Pancreas (tissue), 10 donors: ENCODE measurements at regions not wholly inside any gene's neighbourhood (a gene's known extent, or its start where the extent isn't known, plus 50 kb on each side); places are given as distances from the start of the nearest gene placed in this dataset.

ENCODE experiments used
- ATAC-seq, 4 donors: fragments of 200-7000 bp; cut with Tn5 transposase; one replicate each; pipeline versions ENCODE4 v1.8.0 to v1.9.1; 2020; ENCODE audit warnings: mild to moderate bottlenecking in 4 of 4, moderate library complexity in 4 of 4
- DNase-seq, 6 donors: peaks; one replicate each; pipeline ENCODE4 v3.0.0-alpha.2; 2020
- FAIRE-seq: peaks from 2 replicates; lab custom pipeline; 2012; peaks lifted over from hg19 to GRCh38; lab: Jason Lieb, UNC
- H3K27ac ChIP-seq, 4 donors: fragments of 200-600 bp; sonication (generic); 1 replicate in 3 of 4; 2 replicates in 1 of 4; pipeline versions ENCODE4 v1.5.0 to v1.8.0; 2020
- H3K27me3 ChIP-seq, 4 donors: fragments of 200-600 bp; one replicate each; pipeline ENCODE4 v1.8.0; 2021
- H3K36me3 ChIP-seq, 3 donors: fragments of 200-600 bp; sonication (generic) in 1 of 3; one replicate each; pipeline versions ENCODE4 v1.5.0 to v1.8.0; 2020 to 2021
- H3K4me1 ChIP-seq, 3 donors: fragments of 200-600 bp; one replicate each; pipeline ENCODE4 v1.8.0; 2021
- H3K4me3 ChIP-seq, 4 donors: fragments of 200-600 bp; sonication (generic) in 2 of 4; one replicate each; pipeline versions ENCODE4 v1.5.0 to v1.8.0; 2020 to 2021
- H3K9me3 ChIP-seq, 4 donors: fragments of 200-600 bp; one replicate each; pipeline ENCODE4 v1.8.0; 2021
- WGBS, 2 donors: extraction: QIAGEN DNeasy Blood & Tissue Kit; methylation state at CpG; one replicate each; pipeline ENCODE4 v1.1.7; 2013; 5-methylcytosine and 5-hydroxymethylcytosine counted together
- intact Hi-C, 3 donors: fragments of 100-400 bp; cut with DNase I; formaldehyde crosslinking; loops; one replicate each; pipeline versions ENCODE4 v1.11.1 to v1.14.2; 2022
- TF ChIP-seq, protein P1 (sequence below), 4 donors: fragments of 200-600 bp; sonication (generic) in 3 of 4; IDR thresholded peaks; one replicate each; pipeline versions ENCODE4 v1.5.0 to v1.8.0; 2021; ENCODE audit warnings: antibody characterized with exemption in 4 of 4
- donor health status: healthy with polysubstance abuse.
- donor health status: DM: no; HTN: no; CAD: no; lungs with moderate emphysema.
- donor health status: DM: no; HTN: no; CAD: no.
- donor health status: control.
- donor health status: control.
- donor health status: Bipolar disorder and iron deficiency.
- donor health status: DM: yes; HTN: yes; CAD: no.
- donor health status: DM: no; HTN: no; CAD: no.
- donor health status: DM: no; HTN: no; CAD: no.
- donor health status: DM: yes; HTN: yes; CAD: no.

DNA sequence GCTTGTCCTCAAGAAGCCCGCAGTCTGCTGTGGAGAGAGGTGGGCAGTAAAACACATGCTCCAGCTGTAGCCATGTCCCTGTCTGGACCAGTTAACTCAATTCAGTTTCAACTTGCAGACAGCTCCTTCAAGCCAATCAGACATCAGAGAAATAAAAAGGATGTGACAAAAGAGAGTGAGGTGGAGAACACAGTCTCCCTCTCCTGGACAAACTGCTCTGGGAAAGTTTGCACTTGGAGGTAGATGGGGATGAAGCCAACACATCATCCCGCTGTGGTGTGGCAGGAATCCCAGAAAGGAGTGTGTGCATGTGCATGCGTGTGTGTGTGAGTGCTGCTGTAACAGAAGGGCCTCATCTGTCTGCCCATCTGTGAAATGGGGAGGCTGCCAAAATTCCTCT lies 358.6 kb upstream of the ASIC2 start:
- DNase-seq (no peak), ATAC-seq (no peak), FAIRE-seq (no peak)
- H3K9me3 ChIP-seq, result no peaks in the 10 kb centered on the region
- H3K27me3 ChIP-seq, result peaks cover 0 to 13% (median 0%) of the 10 kb centered on the region in 4 donors
- no peaks in the 10 kb centered on the region for H3K36me3 ChIP-seq
- intact Hi-C loops, result no loop called here
- TF ChIP-seq, protein P1, sequence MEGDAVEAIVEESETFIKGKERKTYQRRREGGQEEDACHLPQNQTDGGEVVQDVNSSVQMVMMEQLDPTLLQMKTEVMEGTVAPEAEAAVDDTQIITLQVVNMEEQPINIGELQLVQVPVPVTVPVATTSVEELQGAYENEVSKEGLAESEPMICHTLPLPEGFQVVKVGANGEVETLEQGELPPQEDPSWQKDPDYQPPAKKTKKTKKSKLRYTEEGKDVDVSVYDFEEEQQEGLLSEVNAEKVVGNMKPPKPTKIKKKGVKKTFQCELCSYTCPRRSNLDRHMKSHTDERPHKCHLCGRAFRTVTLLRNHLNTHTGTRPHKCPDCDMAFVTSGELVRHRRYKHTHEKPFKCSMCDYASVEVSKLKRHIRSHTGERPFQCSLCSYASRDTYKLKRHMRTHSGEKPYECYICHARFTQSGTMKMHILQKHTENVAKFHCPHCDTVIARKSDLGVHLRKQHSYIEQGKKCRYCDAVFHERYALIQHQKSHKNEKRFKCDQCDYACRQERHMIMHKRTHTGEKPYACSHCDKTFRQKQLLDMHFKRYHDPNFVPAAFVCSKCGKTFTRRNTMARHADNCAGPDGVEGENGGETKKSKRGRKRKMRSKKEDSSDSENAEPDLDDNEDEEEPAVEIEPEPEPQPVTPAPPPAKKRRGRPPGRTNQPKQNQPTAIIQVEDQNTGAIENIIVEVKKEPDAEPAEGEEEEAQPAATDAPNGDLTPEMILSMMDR (IDR thresholded peaks at IDR 0.05), result no peak
- no peaks in the 10 kb centered on the region for H3K4me1 ChIP-seq
- no peak overlapping the region for H3K27ac ChIP-seq
- WGBS, 2 donors, result 55 to 65% methylated on average over 3 of the region's 3 CpGs
- no peak overlapping the region for H3K4me3 ChIP-seq

DNA sequence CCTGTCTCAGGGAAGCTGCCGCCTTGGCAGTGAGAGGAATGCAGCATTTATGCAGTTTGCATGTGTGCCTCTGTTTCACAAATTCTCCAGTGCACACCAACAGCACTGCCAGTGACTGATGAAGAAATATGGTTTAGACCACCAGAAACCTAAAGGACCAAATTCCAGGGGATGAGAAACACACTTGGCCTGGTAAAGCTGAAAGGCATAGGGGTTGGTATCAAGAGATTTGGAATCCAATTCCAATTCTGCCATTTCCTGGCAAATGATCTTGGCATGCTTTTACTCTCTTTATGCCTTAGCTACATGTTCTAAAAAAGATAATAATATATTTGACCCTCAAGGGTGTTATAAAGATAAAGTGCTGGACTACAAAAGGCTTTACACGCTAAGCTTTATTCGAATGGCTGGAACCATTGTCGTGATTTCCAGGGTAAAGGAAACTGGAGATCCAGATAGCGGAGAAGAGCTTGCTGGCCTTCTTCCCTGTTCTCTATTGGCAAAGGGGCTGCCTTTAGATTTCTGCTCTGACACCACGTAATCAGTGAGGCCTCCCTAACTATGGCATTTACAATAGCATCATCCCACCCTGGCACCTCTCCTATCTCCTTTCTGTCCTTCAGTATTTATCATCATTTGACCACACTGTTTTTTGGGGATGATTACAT lies 359.8 kb upstream of the ASIC2 start:
- H3K27ac ChIP-seq, result no peak overlapping the region
- FAIRE-seq (no peak), DNase-seq (no peak), ATAC-seq (no peak)
- peaks cover 0 to 7% (median 0%) of the 10 kb centered on the region in 4 donors for H3K27me3 ChIP-seq
- H3K9me3 ChIP-seq, result no peaks in the 10 kb centered on the region
- H3K4me3 ChIP-seq, result no peak overlapping the region
- H3K4me1 ChIP-seq, result no peaks in the 10 kb centered on the region
- TF ChIP-seq, protein P1 (IDR thresholded peaks at IDR 0.05), result no peak
- intact Hi-C loops, result no loop called here
- no peaks in the 10 kb centered on the region for H3K36me3 ChIP-seq
- 76 to 78% methylated on average over 6 of the region's 6 CpGs for WGBS, 2 donors

DNA sequence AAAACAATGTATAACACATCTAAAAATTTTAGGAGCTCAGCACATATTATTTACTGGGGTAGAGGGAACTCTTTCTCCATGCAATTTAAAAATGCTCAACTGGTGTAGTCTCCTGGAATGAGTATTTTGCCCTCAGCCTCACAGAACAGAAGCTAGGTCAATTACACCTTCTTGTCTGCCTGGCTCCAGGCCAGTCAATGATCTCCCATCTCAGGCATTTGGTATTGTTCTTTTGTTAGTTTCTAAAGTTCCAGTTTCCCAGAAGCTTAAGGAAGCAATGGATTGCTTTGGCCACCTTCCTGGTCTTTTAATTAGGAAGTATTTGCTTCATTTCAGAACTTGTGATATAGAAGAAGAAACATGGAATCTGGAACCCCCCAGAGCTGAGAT lies 360.3 kb upstream of the ASIC2 start:
- no peak for FAIRE-seq
- intact Hi-C loops, result no loop called here
- Histone ChIP-seq H3K4me3 (no peak overlapping the region), H3K36me3 (no peaks in the 10 kb centered on the region), H3K27me3 (peaks cover 0 to 6% (median 0%) of the 10 kb centered on the region in 4 donors), H3K27ac (no peak overlapping the region), H3K4me1 (no peaks in the 10 kb centered on the region), H3K9me3 (no peaks in the 10 kb centered on the region)
- TF ChIP-seq, protein P1 (IDR thresholded peaks at IDR 0.05), result no peak
- ATAC-seq, result no peak
- no peak for DNase-seq

DNA sequence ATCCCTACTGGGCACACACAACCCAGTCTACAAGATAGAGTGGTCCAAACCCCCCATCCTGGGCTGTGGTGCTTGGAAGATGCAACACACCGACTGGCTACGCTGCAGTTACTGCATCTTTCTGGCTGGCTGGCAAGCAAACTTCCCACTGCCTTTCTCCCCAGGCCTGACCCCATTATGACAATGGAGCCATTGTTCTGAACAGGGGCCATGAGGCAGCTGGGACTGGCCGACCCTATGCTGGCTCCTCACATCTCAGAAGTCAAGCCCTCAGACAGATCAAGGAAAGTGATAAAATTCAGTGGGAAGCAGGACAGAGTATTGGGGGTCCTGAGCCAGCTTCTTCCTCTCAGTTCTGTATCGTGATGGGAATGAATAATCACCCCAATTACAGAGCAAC lies 364.1 kb upstream of the ASIC2 start:
- DNase-seq (no peak), ATAC-seq (no peak), FAIRE-seq (no peak)
- TF ChIP-seq, protein P1 (IDR thresholded peaks at IDR 0.05), result no peak
- WGBS, 2 donors, result 41 to 44% methylated on average over 4 of the region's 4 CpGs
- Histone ChIP-seq H3K27ac (no peak overlapping the region), H3K9me3 (no peaks in the 10 kb centered on the region), H3K27me3 (no peaks in the 10 kb centered on the region), H3K4me3 (no peak overlapping the region), H3K36me3 (no peaks in the 10 kb centered on the region), H3K4me1 (no peaks in the 10 kb centered on the region)
- intact Hi-C loops, result no loop called here

DNA sequence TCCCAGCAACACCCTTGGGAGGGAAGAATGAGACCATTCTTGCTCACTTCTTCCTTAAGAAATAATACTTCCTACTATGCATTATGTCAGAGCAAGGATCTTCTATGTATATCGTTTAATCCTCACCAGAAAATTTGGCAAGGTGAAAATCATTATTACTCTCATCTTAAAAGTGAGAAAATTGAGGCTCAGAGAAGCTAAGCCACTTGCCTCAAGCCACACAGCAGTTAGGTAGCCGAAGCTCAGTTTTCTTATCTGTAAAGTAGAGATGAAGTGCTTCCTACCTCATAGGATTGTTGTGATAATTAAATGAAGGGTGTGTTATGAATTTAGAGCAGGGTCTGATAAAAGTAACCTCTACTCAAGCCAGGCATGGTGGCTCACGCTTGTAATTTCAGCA lies 368.9 kb upstream of the ASIC2 start:
- Histone ChIP-seq H3K4me1 (no peaks in the 10 kb centered on the region), H3K9me3 (no peaks in the 10 kb centered on the region), H3K27me3 (no peaks in the 10 kb centered on the region), H3K36me3 (no peaks in the 10 kb centered on the region), H3K4me3 (no peak overlapping the region), H3K27ac (no peak overlapping the region)
- intact Hi-C loops, result no loop called here
- DNase-seq (no peak), FAIRE-seq (no peak), ATAC-seq (no peak)
- WGBS, 2 donors, result 27 to 43% methylated on average over 3 of the region's 3 CpGs
- TF ChIP-seq, protein P1 (IDR thresholded peaks at IDR 0.05), result no peak
